Sigmoid colon (tissue), 6 donors: ENCODE measurements at regions not wholly inside any gene's neighbourhood (a gene's known extent, or its start where the extent isn't known, plus 50 kb on each side); places are given as distances from the start of the nearest gene placed in this dataset.

Source experiments
- DNase-seq: peaks from one replicate; pipeline ENCODE4 v3.0.0-alpha.2; 2019
- H3K27ac ChIP-seq, 4 donors: fragments of 200-600 bp; sonication (generic); one replicate each; pipeline ENCODE4 v1.5.1; 2016 to 2019; ENCODE audit warnings: mild to moderate bottlenecking in 1 of 4
- H3K27me3 ChIP-seq, 3 donors: fragments of 200-600 bp; sonication (generic); one replicate each; pipeline ENCODE4 v1.5.1; 2019; ENCODE audit warnings: mild to moderate bottlenecking in 1 of 3
- H3K36me3 ChIP-seq, 4 donors: fragments of 200-600 bp; sonication (generic); one replicate each; pipeline ENCODE4 v1.5.1; 2016 to 2019
- H3K4me1 ChIP-seq, 4 donors: fragments of 200-600 bp; sonication (generic); one replicate each; pipeline ENCODE4 v1.5.1; 2017 to 2019
- H3K4me3 ChIP-seq, 4 donors: fragments of 200-600 bp; sonication (generic); one replicate each; pipeline ENCODE4 v1.5.1; 2017 to 2019; ENCODE audit warnings: mild to moderate bottlenecking in 2 of 4, moderate library complexity in 1 of 4
- H3K9me3 ChIP-seq, 4 donors: fragments of 200-600 bp in 3 of 4; sonication (generic) in 3 of 4; one replicate each; pipeline versions ENCODE4 v1.5.1 to v1.6.1; 2013 to 2019
- EP300 ChIP-seq, 4 donors: sonication (generic); formaldehyde crosslinking; IDR thresholded peaks; one replicate each; pipeline ENCODE4 v1.6.1; 2017; ENCODE audit warnings: antibody characterized with exemption in 4 of 4
- POLR2A ChIP-seq, 2 donors: fragments of 450-650 bp; IDR thresholded peaks; one replicate each; pipeline ENCODE4 v1.6.1; 2016; ENCODE audit warnings: antibody characterized with exemption in 2 of 2, mild to moderate bottlenecking in 2 of 2, moderate library complexity in 2 of 2
- POLR2AphosphoS5 ChIP-seq, 4 donors: sonication (generic); formaldehyde crosslinking; IDR thresholded peaks; one replicate each; pipeline ENCODE4 v1.6.1; 2017; ENCODE audit warnings: antibody characterized with exemption in 4 of 4
- WGBS, 2 donors: extraction: QIAGEN DNeasy Blood & Tissue Kit; methylation state at CpG; one replicate each; pipeline ENCODE4 v1.1.7; 2013; 5-methylcytosine and 5-hydroxymethylcytosine counted together
- intact Hi-C: fragments of 100-400 bp; cut with DNase I; formaldehyde crosslinking; loops from one replicate; pipeline ENCODE4 v1.15.1; 2023
- TF ChIP-seq, protein P1 (sequence below), 4 experiments: fragments of 450-650 bp in 3 of 4; fragments of 200-600 bp in 1 of 4; IDR thresholded peaks; one replicate each; pipeline ENCODE4 v1.5.1; 2016 to 2019; ENCODE audit warnings: antibody characterized with exemption in 4 of 4, mild to moderate bottlenecking in 3 of 4, moderate library complexity in 2 of 4
- donor health status: healthy with polysubstance abuse.
- donor health status: healthy.

DNA sequence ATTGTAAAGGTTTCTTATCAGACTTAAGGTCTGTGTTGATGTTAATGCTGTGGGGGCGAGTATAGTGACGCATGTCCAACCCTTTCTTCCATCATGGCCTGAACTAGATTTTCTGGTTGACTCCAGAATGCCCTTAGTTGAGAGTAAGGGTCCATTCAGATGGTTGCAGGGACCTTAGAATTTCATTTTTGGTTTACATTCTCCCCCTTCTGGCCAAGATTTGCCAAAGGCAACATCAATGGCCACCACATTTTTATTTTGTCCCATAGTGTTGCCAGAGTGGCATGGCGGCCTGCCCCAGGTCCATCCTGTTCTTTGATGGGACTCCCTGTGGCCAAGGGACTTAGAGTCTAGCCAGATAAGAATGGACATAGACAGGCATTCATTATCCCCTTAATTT, 368.5 kb downstream of the GPM6A start:
- TF ChIP-seq EP300 (IDR thresholded peaks at IDR 0.05) (no peak), POLR2A (IDR thresholded peaks at IDR 0.05) (no peak), POLR2AphosphoS5 (IDR thresholded peaks at IDR 0.05) (no peak)
- TF ChIP-seq, protein P1, sequence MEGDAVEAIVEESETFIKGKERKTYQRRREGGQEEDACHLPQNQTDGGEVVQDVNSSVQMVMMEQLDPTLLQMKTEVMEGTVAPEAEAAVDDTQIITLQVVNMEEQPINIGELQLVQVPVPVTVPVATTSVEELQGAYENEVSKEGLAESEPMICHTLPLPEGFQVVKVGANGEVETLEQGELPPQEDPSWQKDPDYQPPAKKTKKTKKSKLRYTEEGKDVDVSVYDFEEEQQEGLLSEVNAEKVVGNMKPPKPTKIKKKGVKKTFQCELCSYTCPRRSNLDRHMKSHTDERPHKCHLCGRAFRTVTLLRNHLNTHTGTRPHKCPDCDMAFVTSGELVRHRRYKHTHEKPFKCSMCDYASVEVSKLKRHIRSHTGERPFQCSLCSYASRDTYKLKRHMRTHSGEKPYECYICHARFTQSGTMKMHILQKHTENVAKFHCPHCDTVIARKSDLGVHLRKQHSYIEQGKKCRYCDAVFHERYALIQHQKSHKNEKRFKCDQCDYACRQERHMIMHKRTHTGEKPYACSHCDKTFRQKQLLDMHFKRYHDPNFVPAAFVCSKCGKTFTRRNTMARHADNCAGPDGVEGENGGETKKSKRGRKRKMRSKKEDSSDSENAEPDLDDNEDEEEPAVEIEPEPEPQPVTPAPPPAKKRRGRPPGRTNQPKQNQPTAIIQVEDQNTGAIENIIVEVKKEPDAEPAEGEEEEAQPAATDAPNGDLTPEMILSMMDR (IDR thresholded peaks at IDR 0.05) = no peak
- intact Hi-C loops = no loop called here
- Histone ChIP-seq H3K9me3 (no peaks in the 10 kb centered on the region), H3K27ac (no peak overlapping the region), H3K4me1 (no peaks in the 10 kb centered on the region), H3K4me3 (no peak overlapping the region), H3K27me3 (no peaks in the 10 kb centered on the region), H3K36me3 (no peaks in the 10 kb centered on the region)
- 58 to 60% methylated on average over 3 of the region's 3 CpGs for WGBS, 2 donors
- no peak for DNase-seq

GRCh38 chr4:175444512-175444911, 367.6 kb downstream of the GPM6A start:
- intact Hi-C loops = no loop called here
- DNase-seq = no peak
- Histone ChIP-seq H3K27me3 (no peaks in the 10 kb centered on the region), H3K27ac (no peak overlapping the region), H3K9me3 (no peaks in the 10 kb centered on the region), H3K4me1 (no peaks in the 10 kb centered on the region), H3K4me3 (no peak overlapping the region), H3K36me3 (no peaks in the 10 kb centered on the region)
- TF ChIP-seq POLR2AphosphoS5 (IDR thresholded peaks at IDR 0.05) (no peak), EP300 (IDR thresholded peaks at IDR 0.05) (no peak), POLR2A (IDR thresholded peaks at IDR 0.05) (no peak)
- TF ChIP-seq, protein P1 (IDR thresholded peaks at IDR 0.05) = no peak
- 52 to 65% methylated on average over 4 of the region's 4 CpGs for WGBS, 2 donors

DNA sequence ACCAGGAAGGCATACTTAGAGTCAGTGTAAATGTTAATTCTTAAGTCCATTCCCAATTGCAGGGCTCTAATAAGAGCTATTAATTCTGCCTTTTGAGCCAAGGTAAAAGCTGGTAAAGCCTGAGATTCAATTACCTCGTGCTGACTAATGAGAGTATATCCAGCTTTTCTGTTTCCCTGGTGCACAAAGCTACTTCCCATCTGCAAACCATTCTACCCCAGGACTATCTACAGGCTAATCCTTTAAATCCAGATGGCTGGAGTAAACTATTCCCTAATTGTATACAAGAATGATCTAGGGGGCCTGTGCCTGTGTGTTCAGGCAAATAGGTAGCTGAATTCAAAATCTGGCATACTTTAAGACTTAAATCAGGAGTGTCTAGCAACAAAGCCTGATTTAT, 365.0 kb downstream of the GPM6A start:
- Histone ChIP-seq H3K9me3 (no peaks in the 10 kb centered on the region), H3K4me3 (no peak overlapping the region), H3K36me3 (no peaks in the 10 kb centered on the region), H3K4me1 (no peaks in the 10 kb centered on the region), H3K27ac (no peak overlapping the region), H3K27me3 (no peaks in the 10 kb centered on the region)
- intact Hi-C loops = no loop called here
- no peak for TF ChIP-seq POLR2AphosphoS5 (IDR thresholded peaks at IDR 0.05)
- no peak for TF ChIP-seq EP300 (IDR thresholded peaks at IDR 0.05)
- TF ChIP-seq, protein P1 (IDR thresholded peaks at IDR 0.05) = no peak
- no peak for TF ChIP-seq POLR2A (IDR thresholded peaks at IDR 0.05)
- no peak for DNase-seq
- 7 to 55% methylated on average over 1 of the region's 1 CpG for WGBS, 2 donors

DNA sequence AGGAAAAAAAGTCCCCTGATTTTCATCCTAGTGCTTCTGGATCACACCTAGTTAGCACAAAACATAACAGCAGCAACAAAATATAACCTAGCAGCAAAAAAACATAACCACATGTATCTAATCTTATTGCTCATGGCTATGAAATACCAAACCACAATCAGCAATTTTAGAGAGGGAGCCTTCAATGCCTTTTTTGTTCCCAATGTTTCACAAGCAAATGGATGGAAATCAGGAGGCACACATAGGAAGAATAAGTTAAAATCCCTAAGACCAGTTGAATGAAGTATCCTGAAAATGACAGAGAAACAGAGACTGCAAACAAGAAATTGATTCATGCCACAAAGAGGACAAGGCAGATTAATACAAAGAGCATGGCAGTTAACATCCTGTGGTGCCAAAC, 361.6 kb downstream of the GPM6A start:
- Histone ChIP-seq H3K27me3 (no peaks in the 10 kb centered on the region), H3K36me3 (no peaks in the 10 kb centered on the region), H3K4me1 (no peaks in the 10 kb centered on the region), H3K4me3 (no peak overlapping the region), H3K27ac (no peak overlapping the region), H3K9me3 (peaks cover 0 to 4% (median 2%) of the 10 kb centered on the region in 4 donors)
- DNase-seq = no peak
- intact Hi-C loops = no loop called here
- TF ChIP-seq EP300 (IDR thresholded peaks at IDR 0.05) = no peak

DNA sequence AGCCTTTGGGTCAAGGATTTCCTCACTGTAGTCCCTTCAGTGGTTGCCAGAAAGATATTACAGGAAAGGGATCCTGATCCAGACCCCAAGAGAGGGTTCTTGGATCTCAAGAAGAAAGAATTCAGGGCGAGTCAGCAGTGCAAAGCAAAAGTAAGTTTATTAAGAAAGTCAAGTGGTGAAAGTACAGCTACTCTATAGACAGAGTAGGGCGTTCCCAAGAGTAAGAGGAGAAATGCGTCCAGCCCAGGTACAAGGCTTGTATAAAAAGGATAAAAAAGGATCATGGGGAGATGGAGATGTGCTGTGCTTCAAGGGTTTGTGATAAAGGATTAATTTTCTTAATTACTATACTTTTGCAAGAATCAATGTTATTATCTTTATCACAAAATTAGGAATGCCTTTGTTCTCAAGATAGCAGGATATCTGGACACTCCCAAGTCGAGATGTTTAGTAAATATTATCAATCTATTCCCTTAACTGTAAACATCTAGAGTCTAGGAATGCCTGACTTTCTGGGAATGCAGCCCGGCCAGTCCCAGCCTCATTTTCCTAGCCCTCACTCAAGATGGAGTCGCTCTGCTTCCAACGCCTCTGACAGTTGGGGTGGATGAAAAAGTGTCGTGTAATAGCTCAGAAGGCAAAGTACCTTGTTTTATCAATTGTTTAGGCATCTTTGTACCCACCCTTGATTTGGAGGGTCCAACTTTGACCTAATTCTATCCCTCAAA, 360.7 kb downstream of the GPM6A start:
- intact Hi-C loops = no loop called here

More for the DNA sequence above, 360.7 kb downstream of the GPM6A start:
- Histone ChIP-seq H3K4me1 (no peaks in the 10 kb centered on the region), H3K4me3 (no peak overlapping the region), H3K27ac (no peak overlapping the region), H3K27me3 (no peaks in the 10 kb centered on the region), H3K36me3 (no peaks in the 10 kb centered on the region), H3K9me3 (peaks cover 0 to 4% (median 2%) of the 10 kb centered on the region in 4 donors)
- TF ChIP-seq POLR2AphosphoS5 (IDR thresholded peaks at IDR 0.05) (no peak), EP300 (IDR thresholded peaks at IDR 0.05) (no peak), POLR2A (IDR thresholded peaks at IDR 0.05) (no peak)
- TF ChIP-seq, protein P1 (IDR thresholded peaks at IDR 0.05) = no peak
- no peak for DNase-seq
- WGBS, 2 donors = 68 to 77% methylated on average over 8 of the region's 8 CpGs
